GM18907 (cell line): ENCODE measurements at regions not wholly inside any gene's neighbourhood (a gene's known extent, or its start where the extent isn't known, plus 50 kb on each side); places are given as distances from the start of the nearest gene placed in this dataset.

Source experiments
- ATAC-seq: cut with Tn5 transposase; IDR thresholded peaks from one replicate; pipeline ENCODE4 v1.9.1; 2021; ENCODE audit warnings: mild to moderate bottlenecking, moderate library complexity; ENCODE audit not compliant: unreplicated experiment

DNA sequence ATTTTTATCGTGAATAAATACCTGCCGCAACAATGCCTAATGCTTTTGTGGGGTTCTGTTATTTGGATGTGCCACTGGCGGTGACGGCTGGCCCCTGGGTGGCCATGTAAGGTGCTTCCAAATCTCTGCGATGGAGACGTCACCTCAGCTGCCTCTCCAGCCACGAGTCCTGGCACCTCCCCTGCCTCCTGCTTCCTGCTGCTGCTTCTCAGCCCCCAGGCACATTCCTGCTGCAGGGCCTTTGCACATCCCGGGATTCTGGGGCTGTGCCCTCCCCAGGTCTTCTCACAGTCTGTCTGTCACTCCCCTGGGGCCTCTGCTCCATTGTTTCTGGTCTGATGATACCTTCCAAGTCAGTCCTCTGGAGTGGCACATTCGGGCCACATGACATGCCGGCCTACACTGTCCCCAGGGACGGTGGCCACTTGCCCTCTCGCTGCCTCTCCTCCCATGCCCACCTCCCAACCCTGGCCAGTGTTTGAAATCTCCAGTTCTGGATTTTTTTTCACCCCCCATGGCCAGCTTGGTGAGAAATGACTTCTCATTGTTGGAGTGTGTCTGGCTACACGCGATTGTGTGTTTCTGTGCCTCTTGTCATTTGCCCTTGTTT lies 151.8 kb downstream of the KIF26A start:
- ATAC-seq = no peak

DNA sequence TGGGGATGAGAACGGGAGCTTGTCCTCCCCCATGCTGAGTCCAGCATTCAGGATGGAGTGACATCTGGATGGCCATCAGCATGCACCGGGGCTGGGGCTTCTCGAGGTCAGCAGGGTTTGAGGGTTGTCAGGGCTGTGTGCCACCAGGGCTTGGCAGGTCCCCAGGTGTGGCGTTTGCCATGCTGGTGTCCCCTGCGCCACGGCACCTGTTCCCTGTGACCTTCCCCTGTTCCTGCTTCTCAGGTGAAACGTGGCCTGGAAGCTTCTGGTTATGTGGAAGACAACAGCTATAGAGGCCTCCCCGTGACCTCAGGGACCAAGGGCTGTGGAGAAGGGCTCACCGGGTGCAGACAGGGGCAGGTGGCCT lies 152.4 kb downstream of the KIF26A start:
- ATAC-seq = no peak

DNA sequence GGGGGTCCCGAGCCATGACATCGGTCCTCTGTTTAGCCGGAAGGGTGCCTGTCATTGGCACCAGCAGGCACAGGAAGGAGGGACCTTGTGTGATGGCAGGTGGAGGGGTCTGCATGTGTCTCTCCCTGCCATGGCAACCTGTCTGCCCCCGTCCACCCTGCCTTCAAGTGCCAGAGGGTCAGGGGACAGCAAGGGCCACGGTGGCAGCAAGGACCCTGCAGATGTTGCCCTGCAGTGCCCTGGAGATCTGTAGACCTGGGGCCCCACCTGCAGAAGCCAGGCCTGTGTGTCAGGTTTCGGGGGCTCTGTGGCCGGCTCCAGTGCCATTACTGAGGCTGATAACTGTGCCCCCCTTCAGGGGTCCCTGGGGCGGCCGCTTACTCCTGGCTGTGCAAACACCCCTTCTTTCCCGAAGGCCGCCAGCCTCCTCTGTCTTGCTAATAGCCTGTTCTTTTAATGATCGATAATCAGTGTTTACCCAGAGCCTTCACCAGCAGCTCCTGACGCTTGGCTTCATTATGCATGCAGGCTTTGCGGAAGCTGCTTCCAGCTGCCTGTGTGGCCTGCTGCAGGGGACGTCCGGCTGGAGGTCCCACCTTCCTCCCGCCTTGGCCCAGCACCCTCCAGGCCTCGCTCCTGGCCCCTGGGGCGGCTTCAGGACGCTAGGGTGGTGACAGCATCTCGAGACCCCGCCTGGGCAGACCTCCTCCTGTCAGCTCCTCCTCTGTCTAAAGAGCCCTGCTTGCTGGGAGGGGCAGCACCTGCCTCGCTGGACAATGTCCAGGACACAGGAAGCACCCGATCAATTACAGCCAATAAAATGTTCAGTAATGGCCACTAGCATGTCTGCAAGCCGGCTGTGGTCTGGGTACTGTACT lies 153.0 kb downstream of the KIF26A start:
- no peak for ATAC-seq

DNA sequence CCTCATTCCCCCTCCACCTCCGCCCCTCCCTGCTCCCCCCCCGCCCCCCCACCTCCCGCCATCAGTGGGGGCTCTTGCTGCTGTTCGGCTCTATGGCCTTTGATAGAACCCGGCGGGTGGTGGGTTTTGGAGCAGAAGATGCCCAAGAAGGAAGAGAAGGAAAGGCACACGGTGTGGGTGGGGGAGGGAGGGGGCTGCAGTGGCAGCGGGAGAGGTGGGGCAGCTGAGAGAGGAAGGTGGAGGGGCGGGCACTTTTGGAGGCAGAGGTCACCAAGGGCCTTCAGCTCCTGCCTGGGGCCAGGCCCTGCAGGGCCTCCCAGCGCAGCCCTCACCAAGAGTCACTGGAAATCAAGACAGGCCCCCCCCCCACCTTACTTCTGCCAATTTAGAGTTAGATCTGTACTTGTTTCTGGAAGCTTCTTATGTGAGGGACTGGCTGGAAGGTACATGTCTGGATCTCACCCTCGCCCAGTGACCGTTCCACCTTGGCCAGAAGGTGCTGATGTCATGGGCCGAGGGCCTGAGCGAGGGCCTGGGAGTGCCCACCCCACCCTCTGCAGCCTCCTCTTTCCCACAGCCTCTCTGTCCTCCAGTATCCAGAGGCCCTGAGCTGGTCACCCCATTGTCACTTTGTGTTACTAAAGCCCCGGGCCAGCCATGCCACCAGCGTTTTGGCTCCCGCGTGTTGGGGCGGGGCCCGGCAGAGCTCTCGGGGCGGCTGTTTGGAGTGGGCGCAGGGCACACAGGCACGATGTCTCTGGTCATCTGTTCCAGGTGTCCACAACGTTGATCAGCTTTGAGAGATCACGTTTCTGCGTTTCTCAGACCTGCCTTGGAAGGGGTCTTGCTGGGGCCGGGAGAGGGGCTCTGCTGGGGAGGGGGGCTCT lies 153.9 kb downstream of the KIF26A start:
- ATAC-seq = no peak

DNA sequence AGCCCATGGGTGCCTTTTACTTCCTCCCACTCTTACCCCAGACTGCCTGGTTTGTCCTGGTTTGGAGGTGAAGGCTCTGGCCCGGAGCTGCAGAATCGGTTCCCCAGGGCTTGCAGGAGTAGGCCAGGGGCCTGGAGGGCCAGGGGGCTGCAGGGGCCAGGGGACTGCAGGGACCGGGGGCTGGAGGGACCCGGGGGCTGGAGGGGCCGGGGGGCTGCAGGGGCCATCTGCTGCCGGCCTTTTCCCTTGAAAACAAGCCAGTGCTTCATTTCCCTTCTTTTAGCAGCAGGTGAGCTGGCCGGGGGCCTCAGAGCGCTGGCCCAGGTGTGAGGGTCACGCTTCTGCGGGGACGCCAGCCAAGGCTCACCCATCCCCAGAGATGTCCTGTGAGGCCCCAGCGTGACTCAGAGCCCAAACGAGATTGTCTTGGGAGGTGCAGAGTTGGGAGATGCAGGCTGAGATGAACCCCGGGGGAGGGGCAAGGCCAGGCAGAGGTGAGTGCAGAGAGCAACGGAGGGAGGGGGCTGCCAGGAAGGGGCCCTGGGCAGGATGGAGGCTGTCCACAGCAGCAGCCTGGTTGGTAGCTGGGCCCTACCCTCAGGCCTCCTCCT lies 154.9 kb downstream of the KIF26A start:
- no peak for ATAC-seq

DNA sequence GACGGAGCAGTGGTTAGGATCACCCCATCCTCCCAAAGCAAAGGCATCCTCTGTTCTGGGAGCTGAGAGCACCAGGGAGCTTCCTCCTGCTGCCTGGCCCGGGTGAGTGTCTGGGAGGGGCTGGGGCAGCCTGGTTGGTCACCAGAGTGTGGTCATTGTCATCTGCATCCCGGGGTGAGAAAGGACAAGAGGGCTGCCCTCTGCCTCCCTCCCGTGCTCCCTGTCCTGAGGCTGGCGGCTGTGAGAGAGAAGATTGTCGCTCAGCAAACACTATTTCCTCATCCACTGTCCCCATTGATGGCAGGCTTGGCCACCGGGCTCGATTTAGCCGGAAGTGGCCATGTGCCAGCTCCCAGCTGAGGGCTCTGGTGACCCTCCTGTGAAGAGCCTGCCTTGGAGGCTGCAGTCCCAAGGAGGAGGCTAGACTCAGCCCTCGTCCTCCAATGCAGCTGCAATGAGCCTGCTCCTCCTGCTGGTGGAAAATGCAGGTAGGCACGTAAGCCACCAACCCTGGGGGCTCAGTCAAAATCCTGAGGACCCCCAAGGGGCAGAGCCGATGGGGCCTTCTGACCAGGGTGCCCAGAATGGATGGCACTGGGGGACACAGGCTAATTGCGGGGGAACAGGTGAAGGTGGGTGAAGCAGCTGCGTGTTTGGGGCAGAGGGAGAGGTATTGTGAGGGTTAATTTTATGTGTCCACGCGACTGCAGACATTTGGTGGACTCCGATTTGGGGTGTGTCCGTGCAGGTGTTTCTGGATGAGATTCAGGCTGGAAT lies 155.7 kb downstream of the KIF26A start:
- ATAC-seq = no peak

DNA sequence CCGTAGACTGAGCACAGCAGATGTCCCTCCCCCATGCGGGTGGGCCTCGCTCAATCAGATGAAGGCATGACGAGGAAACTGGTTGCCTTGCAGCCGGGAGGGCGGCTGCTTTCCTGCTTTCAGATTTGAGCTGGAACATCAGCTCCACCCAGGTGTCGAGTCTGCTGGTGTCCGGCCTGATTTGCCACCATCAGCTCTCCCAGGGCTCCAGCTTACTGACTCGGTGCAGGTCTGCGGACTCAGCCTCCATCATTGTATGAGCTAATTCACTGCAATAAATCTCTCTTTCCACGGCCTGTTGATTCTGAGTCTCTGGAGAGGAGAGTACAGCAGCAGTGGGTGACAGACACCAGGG lies 156.2 kb downstream of the KIF26A start:
- no peak for ATAC-seq

DNA sequence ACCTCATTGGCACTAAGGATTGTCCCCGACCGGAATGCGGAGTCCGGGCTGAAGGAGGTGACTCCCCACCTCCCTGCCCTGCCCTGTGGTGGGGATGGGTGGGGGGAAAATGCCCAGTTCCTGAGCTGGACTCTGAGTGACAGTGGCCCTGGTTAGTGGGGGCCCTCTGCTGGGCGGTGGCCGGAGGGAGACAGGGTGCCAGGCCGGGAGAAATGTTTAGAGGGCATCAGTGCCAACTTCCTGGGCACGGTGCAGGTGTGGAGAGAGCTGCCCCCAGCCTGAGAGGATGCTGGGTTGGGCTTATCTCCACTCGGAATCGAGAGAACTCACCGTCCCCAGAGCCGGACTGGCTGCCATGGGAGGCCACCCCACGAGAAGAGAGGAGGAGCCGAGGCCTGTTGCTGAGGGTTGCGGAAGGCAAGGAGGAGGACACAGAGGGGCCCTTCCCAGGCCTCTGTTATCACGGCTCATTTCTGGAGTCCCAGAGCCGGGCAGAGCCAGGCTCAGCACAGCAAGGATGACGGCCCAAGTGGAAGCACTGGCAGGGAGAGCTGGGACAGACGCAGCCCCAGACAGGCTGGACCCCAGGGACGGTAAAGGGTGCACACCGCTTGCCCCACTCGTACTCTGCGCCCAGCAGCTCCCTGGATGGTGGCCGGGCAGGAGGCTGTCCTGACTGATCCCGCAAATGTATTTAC lies 156.7 kb downstream of the KIF26A start:
- no peak for ATAC-seq

DNA sequence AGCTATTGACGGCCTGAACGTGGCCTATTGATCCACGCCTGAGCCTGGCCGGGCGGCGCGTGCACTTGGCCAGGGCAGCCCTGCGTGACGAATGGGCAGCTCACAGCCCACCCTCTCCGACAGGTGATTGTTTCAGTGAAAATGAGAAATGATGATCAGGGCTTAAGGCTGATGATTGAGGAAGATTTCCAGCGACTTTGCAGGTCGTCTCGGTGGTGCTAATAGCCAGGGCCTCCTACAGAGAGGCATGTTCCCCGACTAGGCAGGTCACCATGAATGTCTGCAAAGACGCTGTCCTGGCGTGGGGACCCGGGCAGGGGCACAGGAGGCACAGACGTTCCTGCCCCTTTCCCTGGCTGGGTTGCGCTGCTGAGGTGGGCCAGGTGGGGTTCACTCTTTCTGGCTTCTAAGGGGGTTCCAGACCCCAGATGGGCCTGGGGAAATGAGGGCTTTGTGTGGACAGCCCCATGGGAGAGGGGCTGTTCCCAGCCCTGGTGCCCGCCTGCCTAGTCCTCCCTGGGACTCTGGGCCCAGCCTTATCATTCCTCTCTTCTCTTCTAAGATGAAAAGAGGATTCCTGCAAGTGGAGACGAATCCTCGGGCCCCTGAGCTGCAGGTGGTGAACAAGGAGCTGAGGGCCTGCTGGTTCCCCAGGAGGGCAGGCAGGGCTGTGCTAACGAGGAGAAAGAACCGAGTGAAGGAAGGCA lies 157.4 kb downstream of the KIF26A start:
- no peak for ATAC-seq

DNA sequence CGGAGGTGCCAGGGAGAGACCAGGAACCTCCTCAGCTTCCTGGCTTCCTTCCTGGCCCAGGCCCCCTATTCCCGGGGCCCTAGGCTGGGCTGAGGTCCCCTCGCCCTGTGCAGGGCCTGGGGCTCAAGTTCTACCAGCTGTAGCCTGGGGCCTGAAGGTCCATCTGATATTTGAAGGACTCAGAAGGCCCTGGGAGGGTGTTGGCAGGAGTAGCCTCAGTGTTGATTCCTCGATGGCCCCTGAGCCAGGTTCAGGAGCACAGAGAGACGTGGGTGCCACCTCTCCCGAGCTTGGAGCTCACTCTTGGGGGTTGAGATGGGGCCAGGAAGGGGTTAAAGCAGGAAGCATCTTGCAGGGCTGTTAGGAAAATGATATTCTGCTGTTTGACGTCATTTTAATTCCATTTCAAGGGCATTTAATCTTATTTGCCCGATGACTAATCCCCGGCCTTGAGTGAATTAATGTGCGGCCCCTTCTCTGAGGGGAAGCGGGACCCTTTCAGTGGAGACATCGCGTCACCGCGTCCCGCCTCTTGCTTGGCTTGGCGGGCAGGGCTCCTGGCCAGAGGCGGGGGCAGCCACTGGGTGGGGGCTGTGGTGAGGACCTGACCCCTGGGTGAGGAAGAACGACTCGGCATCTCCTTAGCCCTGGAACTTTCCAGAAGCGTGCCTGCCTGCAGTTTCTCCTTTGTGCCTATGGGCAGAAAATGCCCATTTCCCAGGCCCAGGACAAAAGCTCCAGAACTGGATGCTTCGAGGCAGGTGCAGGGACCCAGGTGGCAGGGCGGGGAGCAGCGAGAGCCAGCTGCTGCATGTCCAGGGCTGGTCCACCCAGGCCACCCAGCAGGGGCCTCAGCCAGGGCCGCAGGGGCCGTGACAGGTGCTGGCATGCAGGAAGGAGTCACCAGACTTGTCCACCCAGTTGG lies 158.3 kb downstream of the KIF26A start:
- ATAC-seq = no peak

DNA sequence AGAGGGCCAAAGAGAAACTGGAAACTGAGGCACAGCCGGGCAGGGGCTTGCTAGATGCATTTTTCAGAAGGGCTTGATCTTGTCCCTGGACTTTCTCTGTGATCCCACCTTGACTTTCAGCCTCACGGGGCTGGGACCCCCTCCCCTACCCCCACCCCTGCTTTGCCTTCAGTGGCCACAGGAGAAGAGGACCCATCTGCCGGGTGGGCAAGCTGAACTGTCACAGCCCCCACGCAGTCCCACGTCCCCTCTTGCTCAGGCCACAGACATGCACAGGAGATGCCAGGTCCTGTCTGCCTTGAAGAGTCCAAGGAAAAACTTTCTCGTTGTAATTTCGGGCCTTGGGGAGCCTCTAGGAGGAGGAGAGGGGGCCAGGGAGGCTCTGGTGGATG lies 158.9 kb downstream of the KIF26A start:
- ATAC-seq = no peak

DNA sequence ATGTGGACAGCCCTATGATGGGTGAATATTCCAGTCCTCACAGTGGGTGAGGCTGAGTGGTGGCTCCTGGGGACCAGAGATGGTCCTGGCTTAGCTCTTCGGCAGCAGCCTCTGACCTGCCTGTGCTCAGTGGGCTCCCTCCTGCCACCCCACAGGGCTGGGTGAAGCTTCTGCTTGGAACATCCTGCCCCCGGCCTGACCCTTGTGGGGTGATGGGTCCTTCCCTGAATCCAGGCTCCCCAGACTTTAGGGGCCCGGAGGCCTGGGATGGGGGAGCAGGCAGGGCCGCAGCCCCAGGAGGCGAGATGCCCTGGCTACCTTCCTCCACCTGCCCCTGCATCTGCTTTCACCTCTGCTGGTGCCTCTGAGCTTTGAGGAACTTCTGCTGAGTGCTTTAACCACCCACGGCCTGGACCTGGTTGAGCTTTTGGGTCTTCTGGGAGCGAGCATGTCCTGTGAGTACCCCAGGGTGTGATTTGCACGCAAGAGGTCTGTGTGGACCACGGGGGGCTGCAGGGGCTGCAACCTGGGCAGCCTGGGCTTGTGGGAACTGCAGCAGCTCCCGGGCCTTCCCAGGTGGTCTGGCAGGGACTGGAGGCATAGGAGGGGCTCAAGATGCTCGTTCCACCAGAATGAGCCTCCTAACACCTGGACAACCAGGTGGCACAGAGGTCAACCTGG lies 159.5 kb downstream of the KIF26A start:
- no peak for ATAC-seq

DNA sequence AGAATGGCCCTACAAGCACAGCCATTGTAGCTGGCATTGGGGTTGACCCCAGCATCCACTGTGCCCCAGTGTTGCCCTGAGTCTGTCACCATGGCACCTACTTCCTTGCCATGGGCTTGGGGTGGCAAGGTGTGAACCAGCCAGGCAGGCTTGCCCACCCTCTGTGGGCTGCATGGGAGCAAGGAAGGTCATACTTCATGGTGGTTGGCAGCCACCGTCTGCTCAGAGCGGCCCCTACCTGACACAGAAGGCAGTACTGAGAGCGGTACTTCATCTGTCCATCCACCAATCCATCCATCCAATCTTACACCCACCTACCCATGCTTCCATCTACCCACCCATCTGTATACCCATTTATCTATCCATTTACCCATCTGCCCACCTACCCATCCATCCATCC lies 160.1 kb downstream of the KIF26A start:
- no peak for ATAC-seq

DNA sequence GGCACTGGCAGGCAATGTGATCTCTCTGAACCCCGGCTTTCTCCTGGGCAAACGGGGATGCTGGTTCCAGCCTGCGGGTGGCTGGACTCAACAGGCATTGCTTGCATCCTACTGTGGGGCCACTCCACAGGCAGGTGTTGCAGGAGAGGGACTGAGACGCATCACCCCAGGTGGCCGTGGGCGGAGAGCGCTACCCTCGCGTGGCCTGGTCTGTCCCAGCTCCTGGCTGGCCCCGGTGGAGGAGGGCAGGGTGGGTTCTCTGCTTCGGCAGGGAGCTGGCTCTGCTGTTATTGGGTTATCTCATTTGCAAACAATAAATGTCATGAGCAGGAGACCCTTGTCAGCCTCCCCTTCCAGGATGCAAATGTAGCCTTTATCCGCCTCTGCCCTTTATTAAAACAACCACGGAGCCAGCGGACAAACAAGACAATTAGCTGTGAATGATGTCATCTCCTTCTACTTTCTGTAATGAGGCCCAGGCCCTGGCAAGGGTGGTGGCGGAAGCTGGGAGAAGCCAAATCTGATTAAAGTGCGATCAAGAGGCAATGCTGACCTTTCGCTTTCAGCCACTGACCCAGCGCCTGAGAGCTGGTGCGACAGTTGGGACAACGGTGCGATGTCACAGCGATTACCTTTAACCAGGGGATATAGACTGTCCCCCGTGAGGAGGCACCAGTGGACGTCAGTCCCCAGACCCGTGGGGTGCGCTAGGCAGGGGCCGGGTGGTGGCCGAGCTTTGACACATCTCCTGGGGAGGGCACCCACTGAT lies 161.8 kb downstream of the KIF26A start:
- no peak for ATAC-seq

DNA sequence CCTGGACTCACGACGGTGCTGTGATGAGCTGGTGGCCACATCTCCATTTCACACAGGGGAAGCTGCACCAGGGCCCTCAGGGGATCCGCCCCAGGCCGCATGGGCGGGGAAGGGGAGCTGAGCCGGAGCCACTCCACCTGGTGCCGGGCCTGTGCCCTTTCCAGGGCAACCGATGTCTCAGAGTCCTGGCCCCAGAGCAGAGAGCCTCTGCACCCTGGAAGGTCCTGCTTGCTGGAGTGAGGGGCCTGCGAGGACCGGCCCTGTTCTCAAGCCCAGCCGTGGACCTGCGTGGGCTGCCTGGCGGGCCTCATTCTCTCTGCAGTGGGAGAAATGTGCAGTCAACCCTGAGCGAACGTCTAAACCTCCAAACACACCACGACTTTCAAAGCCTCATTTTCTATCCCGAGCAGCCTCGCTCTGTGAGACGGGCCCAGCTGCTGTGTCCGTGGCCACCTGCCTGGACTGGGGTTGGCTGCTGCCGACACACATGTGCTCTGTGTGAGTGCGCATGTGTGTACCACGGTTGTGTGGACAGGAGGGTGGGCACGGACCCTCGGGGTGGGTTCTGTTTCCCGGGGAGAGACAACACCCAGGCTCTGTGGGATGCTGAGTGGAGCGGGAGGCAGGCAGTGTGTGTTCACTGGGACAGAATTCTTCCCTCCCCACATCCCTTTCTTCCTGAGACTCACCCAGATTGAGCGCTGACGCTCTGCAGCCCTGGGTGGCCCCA lies 163.5 kb downstream of the KIF26A start:
- no peak for ATAC-seq

DNA sequence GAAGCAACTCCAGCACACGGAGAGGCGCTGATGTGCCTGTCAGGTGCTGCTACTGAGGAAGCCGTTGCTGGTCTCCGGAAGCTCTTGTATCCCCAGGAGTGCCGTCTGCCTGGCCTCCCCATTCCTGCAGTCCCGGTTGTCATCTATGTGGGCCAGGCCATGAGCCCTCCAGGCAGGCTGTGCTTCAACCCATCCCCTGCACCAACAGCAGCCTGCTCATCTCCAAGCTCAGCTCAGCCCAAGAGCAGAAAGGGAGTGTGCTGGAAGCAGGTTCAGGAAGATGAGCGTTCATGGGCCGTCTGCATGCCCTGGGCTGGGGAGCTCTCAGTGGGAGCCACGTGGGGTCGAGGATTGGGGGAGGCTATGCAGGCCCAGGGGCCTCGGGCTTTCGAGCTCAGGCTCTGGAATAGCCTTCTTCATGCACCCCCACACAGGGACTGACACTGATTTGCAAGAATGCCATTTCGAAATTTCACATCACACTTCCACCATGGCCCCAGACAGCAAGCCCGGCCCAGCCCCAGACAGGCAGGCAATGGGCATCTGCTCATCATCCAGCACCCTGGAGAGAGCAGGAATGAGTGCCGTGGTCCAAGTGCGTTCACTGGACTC lies 164.5 kb downstream of the KIF26A start:
- no peak for ATAC-seq
